ENCODE measurements at regions not wholly inside any gene's neighbourhood (a gene's known extent, or its start where the extent isn't known, plus 50 kb on each side); places are given as distances from the start of the nearest gene placed in this dataset.
"Not testable (repeated sequence)": the region's sequence is repeated elsewhere in the genome, so short reads cannot be mapped to it uniquely, and the experiment has no call there.

- Histone ChIP-seq H3K4me3 (replicated peaks; ENCODE audit: insufficient read depth, low read length) (no peak overlapping the region), H3K27ac (replicated peaks) (no peak overlapping the region), H3K27me3 (ENCODE audit: insufficient read depth, poor library complexity, severe bottlenecking) (no peaks in the 10 kb centered on the region)
- TF ChIP-seq CTCF (IDR thresholded peaks at IDR 0.05; ENCODE audit: insufficient read depth, low read length) (no peak), REST (IDR thresholded peaks at IDR 0.05; ENCODE audit: insufficient replicate concordance, low read depth) (no peak), SPI1 (IDR thresholded peaks at IDR 0.05; ENCODE audit: borderline replicate concordance, low read depth) (no peak), POLR2AphosphoS5 (IDR thresholded peaks at IDR 0.05; ENCODE audit: low read depth) (no peak), GABPA (IDR thresholded peaks at IDR 0.05; ENCODE audit: low read depth) (no peak)
- no peak for DNase-seq (ENCODE audit: low read depth in 1 of 2, low spot score in 1 of 2)
These were observed 116.1 kb upstream of the ACBD5 start for GRCh38 chr10:27356738-27357137.

- Histone ChIP-seq H3K4me3 (replicated peaks; ENCODE audit: insufficient read depth, low read length) (no peak overlapping the region), H3K27ac (replicated peaks) (no peak overlapping the region), H3K27me3 (ENCODE audit: insufficient read depth, poor library complexity, severe bottlenecking) (no peaks in the 10 kb centered on the region)
- no peak for TF ChIP-seq REST (IDR thresholded peaks at IDR 0.05; ENCODE audit: insufficient replicate concordance, low read depth)
- no peak for TF ChIP-seq GABPA (IDR thresholded peaks at IDR 0.05; ENCODE audit: low read depth)
- TF ChIP-seq POLR2AphosphoS5 (IDR thresholded peaks at IDR 0.05; ENCODE audit: low read depth) = no peak
- no peak for TF ChIP-seq CTCF (IDR thresholded peaks at IDR 0.05; ENCODE audit: insufficient read depth, low read length)
- TF ChIP-seq SPI1 (IDR thresholded peaks at IDR 0.05; ENCODE audit: borderline replicate concordance, low read depth) = no peak
- DNase-seq (ENCODE audit: low read depth in 1 of 2, low spot score in 1 of 2) = no peak
These were observed 115.4 kb upstream of the ACBD5 start for GRCh38 chr10:27355918-27356573.

- TF ChIP-seq SPI1 (IDR thresholded peaks at IDR 0.05; ENCODE audit: borderline replicate concordance, low read depth) (peak; percentile 77), GABPA (IDR thresholded peaks at IDR 0.05; ENCODE audit: low read depth) (0 out of 2 replicates have a peak, but pooled peaks have one; percentile 29)
- not testable (repeated sequence) for H3K27me3 ChIP-seq (ENCODE audit: insufficient read depth, poor library complexity, severe bottlenecking); H3K4me3 ChIP-seq (replicated peaks; ENCODE audit: insufficient read depth, low read length); H3K27ac ChIP-seq (replicated peaks)
- DNase-seq (ENCODE audit: low read depth in 1 of 2, low spot score in 1 of 2) = peak in 1 of 2 experiments; percentile 57
These were observed 114.2 kb upstream of the ACBD5 start for GRCh38 chr10:27354643-27355270.

GRCh38 chr10:27354100-27354499 lies 113.5 kb upstream of the ACBD5 start:
- DNase-seq (ENCODE audit: low read depth in 1 of 2, low spot score in 1 of 2); H3K27ac ChIP-seq (replicated peaks); H3K4me3 ChIP-seq (replicated peaks; ENCODE audit: insufficient read depth, low read length); H3K27me3 ChIP-seq (ENCODE audit: insufficient read depth, poor library complexity, severe bottlenecking): not testable (repeated sequence)
